HL-60/S4 treated with phorbol 12-myristate 13-acetate at 8.2 ng/mL for 4 days and 3 days (cell line): ENCODE measurements at regions not wholly inside any gene's neighbourhood (a gene's known extent, or its start where the extent isn't known, plus 50 kb on each side); places are given as distances from the start of the nearest gene placed in this dataset.
"Not testable (repeated sequence)": the region's sequence is repeated elsewhere in the genome, so short reads cannot be mapped to it uniquely, and the experiment has no call there.

Experiments
- in situ Hi-C: fragments of 300-500 bp; cut with MboI; formaldehyde crosslinking; loops from 2 replicates; pipeline ENCODE4 v1.15.0; 2022; ENCODE audit warnings: low sequenced_read_pairs

DNA sequence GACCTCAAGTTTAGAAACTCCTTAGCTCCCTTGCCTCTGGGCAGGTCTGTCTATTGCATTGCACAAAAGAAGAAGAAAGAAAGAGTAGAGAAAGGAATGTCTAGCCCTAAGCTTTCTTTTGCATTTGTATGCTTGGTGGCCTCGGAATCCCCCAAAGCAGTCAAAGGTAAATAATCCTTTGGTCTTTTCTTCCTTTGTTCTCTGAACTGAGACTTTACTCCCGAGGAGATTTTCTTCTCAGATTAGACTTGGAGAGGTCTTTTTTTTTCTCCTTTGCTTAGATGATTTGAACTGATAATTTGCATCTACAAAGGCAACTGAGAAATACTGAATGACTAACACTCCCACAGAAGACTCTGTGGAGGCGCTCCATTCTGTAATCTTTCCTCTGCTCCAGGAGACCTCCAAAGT lies 93.2 kb downstream of the AKR1D1 start:
- in situ Hi-C loops: loop anchor here (10.0 kb wide), 1 partner anchor 565 kb away; no protein-coding TSS in a partner anchor

DNA sequence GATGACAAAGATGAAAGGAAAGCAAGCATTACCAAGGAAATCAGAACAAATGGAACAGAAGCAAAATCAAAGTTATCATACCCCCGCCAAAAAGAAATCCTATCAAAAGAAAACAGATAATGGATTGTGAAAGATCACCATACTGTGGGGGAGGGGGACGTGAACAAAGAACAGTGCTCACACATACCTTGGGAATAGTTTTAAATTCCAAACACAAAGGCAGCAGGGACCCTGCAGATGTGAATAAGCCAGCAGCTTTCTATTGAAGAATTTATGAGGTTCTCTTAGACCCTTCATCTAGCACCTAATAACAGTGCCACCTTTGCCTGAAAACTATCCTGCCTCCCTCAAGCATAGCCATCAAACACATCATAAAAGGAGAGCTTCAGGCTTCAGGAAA lies 94.0 kb downstream of the AKR1D1 start:
- in situ Hi-C loops: no loop called here

DNA sequence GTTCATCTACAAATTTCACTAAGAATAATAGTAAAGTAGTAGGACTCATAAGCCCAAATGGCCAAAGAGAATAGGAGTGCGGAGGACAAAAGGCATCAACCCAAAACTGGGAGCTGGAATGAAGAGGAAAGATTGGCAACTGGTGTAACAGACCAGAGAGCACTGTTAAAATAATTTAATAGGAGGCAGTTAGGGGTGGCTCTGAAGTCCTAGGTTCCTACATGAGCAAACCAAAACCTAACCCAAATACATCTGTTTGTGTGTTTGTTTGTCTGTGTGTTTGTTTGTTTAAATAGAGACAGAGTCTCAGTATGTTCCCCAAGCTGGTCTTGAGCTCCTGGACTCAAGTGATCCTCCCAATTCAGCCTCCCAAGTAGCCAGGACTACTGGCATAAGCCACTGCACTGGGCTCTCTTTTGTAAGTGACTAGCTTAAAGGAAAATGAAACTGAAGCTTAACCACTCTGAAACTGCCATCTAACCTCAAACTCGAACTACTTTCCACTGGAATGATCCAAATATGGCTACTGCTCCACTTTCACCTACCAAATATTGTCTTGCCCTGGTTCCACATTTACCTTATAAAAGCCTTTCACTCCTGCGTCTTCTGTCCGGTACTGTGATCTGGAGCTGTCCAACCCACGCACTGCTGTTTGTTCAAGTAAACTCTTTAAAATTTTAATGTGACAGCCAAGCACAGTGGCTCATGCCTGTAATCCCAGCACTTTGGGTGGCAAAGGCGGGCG lies 94.9 kb downstream of the AKR1D1 start:
- in situ Hi-C loops: no loop called here

DNA sequence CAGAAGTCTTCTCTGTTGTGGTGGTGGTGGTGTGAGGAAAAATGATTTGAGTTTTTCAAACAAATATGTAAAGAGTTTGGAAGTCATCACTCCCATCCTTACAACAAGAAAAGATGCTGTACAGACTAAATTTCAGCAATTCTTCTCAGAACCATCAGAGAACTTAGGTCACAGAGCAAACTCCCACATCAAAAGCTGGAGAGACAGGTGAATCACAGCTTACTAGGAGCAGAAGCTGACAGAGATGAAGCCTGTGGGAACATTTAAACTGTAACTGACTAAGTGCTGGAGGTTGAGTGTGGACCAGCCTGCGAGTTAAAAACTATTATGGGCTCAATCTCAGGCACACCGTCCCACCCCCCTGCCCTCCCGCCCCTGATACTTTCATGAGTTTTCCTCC lies 97.3 kb downstream of the AKR1D1 start:
- in situ Hi-C loops: no loop called here

DNA sequence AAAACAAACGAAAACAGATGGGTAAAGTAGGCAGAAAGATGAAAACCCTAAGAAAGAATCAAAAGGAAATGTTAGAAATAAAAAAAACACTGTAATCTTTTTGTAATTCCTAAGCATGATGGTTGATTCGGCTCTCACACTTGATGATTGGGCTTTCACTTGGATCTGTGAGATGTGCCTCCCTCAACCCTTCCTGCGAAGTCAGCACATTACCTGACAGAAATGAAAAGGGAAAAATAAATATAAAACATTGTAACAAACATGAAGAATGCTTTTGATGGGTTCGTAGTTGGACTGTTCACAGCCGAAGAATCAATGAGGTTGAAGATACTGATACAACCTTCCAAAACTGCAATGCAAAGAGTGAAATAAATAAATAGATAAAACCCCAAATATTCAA lies 99.8 kb downstream of the AKR1D1 start:
- in situ Hi-C loops: no loop called here

DNA sequence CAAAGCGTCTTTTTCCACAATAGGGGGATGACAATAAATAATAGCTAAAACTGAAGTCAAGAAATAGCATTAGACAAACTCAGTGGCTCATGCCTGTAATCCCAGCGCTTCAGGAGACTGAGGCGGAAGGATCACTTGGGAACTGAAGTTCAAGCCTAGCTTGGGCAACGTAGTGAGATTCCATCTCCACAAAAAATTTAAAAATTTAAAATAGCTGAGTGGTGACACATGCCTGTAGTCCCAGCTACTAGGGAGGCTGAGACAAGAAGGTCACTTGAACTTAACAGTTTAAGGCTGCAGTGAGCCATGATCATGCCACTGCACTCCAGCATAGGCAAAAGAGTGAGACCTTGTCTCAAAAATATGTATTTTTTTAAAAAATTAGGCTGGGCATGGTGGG lies 107.9 kb downstream of the AKR1D1 start:
- in situ Hi-C loops: no loop called here

DNA sequence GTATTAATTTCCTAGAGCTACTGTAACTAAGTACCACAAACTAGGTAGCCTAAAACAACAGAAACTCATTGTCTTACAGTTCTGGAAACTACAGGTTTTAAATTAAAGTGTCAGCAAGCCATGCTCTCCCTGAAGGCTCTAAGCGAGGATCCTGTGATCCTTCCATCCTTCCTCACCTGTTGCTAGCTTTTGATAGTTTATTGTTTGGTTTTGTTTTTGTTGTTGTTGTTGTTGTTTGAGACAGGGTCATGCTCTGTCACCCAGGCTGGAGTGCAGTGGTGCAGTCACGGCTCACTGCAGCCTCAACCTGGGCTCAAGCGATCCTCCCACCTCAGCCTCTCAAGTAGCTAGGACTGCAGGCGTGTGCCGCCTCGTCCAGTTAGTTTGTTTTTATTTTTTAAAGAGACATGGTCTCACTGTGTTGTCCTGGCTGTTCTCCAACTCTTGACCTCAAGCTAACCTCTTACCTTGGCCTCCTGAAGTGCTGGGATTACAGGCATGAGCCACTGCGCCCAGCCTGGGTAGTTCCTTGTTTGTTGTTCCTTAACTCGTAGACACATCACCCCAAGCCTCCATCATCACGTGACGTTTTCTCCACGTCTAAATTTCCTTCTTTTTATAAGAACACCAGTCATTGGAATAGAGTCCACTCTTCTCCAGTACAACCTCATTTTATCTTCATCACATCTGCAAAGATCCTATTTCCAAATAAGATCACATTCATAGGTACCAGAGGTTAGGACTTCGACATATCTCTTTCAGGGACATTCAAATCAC lies 109.1 kb downstream of the AKR1D1 start:
- in situ Hi-C loops: no loop called here

DNA sequence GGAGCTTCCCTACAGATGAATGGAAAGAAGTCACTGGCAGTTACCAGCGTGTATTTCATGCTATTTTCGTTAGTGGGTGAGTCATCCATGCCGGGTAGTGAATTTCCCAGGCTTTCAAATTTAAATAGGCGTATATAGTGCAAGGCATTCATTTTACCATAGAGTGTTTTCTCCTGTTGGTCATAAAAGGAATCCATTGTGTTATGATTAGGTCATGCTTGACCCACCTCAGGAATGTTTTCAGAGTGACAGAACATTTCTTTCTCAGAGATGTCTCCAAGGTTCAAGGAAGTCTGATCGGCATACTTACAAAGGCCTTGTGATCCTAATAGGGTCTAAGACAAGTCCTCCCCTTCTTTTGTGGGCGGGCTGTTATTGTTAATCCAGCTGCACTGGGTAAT lies 110.7 kb downstream of the AKR1D1 start:
- in situ Hi-C loops: no loop called here

DNA sequence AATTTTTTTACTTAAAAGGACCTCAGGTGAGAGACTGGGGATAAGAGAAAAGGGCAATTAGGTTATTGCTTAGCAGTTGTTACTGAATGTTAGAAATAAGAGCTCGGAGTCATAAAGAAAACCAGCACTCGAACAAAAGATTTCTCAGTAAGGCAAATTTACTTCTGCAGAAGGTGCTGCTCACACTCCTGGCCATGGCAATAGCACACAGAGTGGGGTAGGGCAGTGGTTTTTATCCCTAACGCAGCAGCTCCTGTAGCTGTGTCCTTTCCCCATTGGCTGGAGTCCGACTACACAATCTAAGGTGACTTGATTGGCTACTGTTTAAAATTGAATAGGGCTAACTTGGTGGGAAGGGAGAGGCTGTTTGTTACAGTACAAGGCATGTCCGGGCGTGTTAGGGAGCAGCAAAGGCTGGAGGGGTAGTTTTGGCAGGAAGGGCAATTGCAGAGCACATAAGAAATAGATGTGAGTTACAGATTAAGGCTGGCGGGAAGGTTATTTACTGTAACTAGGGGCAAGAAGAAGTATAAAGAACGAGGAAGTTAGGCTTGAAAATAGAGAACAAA lies 112.1 kb downstream of the AKR1D1 start:
- in situ Hi-C loops: no loop called here

DNA sequence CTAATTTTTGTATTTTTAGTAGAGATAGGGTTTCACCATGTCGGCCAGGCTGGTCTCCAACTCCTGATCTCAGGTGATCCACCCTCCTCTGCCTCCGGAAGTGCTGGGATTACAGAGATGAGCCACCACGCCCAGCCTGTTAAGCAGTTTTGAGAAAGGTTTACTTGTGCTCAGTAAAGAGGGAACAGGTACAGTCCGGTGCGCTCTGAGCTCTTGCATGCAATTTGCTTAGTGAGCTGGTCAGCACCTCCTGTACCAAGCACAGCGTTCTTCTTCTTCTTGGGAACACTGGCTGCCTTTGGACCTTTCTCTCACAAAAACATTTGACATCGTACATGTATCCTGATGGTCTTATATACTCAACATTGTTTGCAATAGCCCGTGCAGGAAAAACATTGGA lies 118.3 kb downstream of the AKR1D1 start:
- in situ Hi-C loops: no loop called here

DNA sequence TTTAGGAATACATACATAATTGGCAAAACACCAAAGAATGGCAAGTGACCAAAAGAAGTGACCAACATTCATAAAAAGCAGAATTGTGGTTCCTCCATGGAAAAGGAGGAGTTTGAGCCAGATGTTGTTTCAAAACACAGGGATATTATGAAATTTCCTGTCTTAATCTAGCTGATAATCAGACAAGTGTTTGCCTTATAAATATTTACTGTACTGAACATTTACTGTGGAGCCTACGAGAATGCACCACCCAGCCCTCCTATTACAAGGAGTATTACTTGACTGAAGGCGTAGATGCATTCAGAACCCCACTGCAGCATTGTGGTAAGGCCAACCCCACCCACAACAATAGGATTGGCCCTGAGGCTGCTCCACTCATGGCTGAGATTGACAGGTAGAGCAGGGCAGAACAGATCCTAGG lies 118.9 kb downstream of the AKR1D1 start:
- in situ Hi-C loops: no loop called here

DNA sequence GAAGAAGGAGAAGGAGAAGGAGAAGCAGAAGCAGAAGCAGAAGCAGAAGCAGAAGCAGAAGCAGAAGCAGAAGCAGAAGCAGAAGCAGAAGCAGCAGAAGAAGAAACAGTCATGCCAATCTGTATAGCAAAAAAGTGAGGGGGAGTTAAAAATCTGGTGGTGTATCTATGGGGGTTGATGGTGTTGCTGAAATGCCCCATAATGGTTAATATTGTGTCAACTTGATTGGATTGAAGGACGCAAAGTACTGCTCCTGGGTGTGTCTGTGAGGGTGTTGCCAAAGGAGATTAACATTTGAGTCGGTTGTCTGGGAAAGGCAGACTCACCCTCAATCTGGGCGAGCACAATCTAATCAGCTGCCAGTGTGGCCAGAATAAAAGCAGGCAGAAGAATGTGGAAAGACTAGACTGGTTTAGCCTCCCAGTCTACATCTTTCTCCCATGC lies 120.3 kb downstream of the AKR1D1 start:
- in situ Hi-C loops: not testable (repeated sequence)

DNA sequence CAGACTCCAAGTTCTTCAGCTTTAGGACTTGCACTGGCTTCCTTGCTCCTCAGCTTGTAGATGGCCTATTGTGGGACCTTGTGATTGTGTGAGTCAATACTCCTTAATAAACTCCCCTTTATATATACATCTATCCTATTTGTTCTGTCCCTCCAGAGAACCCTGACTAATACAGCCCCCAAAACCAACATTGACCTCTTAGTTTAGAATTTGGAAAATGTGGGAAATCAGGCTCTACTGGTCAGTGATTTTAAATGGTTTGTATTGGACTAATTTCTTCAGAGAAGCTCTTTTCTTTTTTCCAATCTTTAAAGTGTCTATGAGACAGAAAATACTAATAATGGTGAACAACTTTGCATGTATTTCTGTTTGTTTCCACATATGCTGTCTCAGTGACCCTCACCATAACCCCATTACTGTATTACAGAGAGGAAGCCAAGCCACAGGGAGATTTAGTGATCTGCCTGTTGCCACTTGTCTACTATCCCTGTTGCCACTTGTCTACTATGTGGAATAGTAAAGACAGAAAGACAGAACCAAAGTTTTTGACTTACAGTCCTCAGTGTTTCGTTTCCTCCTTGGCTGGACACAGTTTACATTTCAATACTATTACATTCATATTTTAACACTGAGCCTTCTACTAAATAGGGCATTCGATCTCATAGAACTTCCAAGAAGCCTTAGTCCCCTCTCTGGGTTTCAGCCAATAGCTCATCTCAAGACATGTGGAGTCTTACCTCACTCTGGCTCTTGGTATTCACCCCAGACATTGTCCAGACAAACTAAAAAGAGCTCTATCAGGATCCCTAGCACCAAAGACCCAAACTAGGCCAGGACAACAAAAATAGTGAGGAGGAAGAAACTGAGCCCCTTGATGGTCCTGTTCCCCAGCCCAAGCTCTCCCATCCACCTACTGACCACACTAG lies 121.0 kb downstream of the AKR1D1 start:
- in situ Hi-C loops: no loop called here

DNA sequence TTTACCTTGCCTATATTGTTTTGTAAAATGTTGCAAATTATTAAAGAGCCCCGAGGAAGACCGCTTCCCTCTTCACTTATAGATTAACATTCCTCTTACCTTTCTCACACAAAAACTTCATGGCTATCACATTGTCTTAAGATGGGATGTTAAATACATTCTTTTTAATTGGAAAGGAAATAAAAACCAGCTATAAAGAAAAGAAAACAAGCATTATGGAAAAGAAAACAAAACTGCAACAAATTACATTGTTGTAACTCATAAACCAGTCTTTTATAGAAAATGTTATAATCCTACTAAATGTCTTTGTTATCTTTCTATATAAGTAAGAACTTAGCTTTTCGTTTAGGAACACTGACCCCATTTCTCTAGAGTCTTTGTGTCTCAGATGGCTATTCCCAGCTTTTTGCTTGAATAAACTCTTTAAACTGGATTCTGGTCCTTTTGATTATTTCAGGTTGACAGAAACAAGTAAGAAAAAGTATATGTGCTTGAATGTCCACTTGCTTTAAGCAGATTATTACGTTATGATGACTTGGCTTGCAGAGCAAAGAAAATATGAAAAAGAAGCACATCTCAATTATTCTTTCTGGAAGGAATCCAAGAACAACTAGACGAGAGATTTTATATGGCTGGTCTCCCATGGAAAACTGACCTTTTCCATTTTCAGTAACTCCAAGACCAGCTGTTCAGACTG lies 128.2 kb downstream of the AKR1D1 start:
- in situ Hi-C loops: no loop called here

DNA sequence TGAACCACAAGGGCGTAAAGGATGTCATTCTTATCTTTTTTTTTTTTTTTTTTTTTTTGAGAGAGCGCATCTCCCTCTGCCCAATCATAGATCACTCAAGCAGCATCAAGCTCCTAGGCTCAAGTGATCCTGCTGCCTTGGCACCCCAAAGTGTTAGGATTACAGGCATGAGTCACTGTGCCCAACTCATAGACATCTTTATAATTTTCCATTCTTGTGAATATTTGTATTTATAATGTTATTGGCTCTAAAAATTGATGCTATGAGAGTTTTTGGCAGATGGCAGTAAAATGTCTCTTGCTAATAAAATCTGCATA lies 128.7 kb downstream of the AKR1D1 start:
- in situ Hi-C loops: no loop called here

DNA sequence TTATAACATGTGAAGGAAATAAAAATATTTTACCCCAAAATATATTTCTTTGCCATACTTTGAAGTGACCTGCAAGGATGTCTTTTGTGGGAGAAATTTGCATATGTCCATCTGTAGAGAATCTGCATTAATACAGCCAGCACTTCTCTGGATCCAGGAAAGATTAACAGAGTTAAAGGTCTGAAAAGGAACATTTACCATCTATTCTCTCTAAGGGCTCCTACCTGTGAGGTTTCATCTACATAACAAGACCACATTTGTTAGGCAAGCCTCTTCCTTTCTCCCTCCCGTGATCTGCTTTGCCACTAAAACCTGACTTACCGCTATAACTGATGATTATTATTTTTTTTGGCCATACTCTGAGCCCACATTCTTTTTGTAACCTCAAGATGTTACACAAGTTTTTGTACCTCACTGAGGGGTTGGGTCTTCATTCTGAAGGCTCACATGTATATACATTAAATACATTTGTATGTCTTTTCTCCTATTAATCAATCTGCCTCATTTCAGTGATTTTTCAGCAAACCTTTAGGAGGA lies 129.4 kb downstream of the AKR1D1 start:
- in situ Hi-C loops: no loop called here

DNA sequence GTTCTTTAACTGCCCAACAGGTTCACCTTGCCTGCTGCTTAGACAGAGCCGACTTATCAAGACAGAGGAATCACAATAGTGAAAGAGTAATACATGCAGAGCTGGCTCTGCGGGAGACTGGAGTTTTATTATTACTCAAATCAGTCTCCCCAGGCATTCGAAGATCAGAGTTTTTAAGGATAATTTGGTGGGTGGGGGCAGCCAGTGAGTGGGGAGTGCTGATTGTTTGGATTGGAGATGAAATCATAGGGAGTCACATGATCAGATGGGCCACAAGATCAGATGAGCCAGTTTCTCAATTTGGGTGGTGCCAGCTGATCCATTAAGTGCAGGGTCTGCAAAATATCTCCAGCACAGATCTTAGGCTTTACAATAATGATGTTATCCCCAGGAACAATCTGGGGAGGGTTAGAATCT lies 131.3 kb downstream of the AKR1D1 start:
- in situ Hi-C loops: no loop called here

DNA sequence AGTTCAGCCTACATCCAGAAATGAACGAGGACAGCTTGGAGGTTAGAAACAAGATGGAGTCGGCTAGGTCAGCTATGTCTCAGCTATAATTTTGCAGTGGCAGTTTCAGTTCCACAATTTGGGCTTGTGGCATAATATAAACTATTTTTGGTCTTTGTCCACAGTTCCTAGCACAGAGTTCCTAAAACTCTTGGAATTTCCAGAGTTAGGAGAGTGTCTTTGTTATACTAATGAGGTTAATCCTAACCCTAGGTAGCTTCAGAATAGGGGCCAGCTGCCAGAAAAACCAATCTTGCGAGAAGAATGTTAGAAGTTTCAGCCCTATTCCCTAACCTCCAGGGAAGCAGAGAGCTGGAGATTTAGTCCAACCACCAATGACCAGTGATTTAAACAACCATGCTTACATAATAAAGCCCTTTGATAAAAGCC lies 131.9 kb downstream of the AKR1D1 start:
- in situ Hi-C loops: no loop called here

DNA sequence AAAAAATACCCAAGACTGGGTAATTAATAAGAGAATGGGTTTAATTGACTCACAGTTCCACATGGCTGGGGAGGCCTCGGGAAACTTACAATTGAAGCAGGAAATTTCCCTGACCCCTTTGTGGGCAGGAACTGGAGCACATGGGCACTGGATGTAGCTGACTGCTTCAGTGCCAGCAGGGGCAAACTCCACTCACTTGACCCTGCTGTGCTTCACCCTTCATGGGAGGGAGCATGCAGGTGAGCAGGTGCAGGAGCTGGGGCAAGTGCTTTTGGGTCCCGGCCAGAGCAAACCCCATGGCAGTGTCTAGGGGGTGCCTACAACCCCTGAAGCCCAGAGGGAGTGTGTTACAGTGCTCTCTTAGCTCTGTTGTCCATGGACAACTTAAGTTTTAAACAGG lies 132.6 kb downstream of the AKR1D1 start:
- in situ Hi-C loops: no loop called here

DNA sequence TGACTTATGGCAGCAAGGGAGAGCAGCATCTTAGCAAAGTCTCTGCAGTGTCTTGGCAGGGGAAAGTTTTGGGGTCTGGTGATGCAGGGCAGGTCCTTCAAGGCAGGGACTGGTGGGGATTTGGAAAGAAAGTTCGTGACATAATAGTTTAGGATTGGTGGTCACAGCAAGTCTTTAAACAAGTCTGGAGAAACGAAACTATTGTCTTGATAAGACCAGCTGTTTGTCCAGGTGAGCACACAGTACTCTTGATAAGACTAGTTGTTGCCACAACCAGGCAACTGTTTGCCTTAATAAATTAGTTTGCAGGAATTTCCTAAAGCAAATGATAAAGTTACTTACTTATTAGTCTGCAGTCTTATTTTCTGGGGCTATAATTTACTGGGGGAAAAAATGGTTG lies 136.1 kb downstream of the AKR1D1 start:
- in situ Hi-C loops: no loop called here
